Endothelial cell (in vitro differentiated cells): ENCODE measurements at regions not wholly inside any gene's neighbourhood (a gene's known extent, or its start where the extent isn't known, plus 50 kb on each side); places are given as distances from the start of the nearest gene placed in this dataset.

Source experiments
- DNase-seq: peaks from one replicate; pipeline ENCODE4 v3.0.0; 2021; ENCODE audit warnings: low spot score
- H3K27ac Mint-ChIP-seq: one replicate; pipeline ENCODE4 v1.8.0; 2021; ENCODE audit warnings: mixed read lengths, inconsistent platforms; ENCODE audit not compliant: unreplicated experiment
- H3K27me3 Mint-ChIP-seq: one replicate; pipeline ENCODE4 v1.8.0; 2021; ENCODE audit warnings: mild to moderate bottlenecking, moderate library complexity, mixed read lengths, inconsistent platforms; ENCODE audit not compliant: unreplicated experiment
- H3K36me3 Mint-ChIP-seq: one replicate; pipeline ENCODE4 v1.8.0; 2021; ENCODE audit warnings: mild to moderate bottlenecking, low read depth, mixed read lengths, inconsistent platforms; ENCODE audit not compliant: unreplicated experiment
- H3K4me1 Mint-ChIP-seq: one replicate; pipeline ENCODE4 v1.8.0; 2021; ENCODE audit warnings: mild to moderate bottlenecking, mixed read lengths, inconsistent platforms; ENCODE audit not compliant: unreplicated experiment
- H3K4me3 Mint-ChIP-seq: one replicate; pipeline ENCODE4 v1.8.0; 2021; ENCODE audit warnings: mild to moderate bottlenecking, mixed read lengths, inconsistent platforms; ENCODE audit not compliant: unreplicated experiment
- H3K9me3 Mint-ChIP-seq: one replicate; pipeline ENCODE4 v1.8.0; 2021; ENCODE audit warnings: mixed read lengths, inconsistent platforms; ENCODE audit not compliant: unreplicated experiment
- CTCF ChIP-seq: fragments of 200-600 bp; sonication (generic); IDR thresholded peaks from one replicate; pipeline ENCODE4 v1.5.0; 2021; ENCODE audit warnings: antibody characterized with exemption; ENCODE audit not compliant: unreplicated experiment

- H3K9me3 Mint-ChIP-seq, result no peaks in the 10 kb centered on the region
- peaks cover 3% of the 10 kb centered on the region for H3K4me1 Mint-ChIP-seq
- H3K36me3 Mint-ChIP-seq, result no peaks in the 10 kb centered on the region
- H3K4me3 Mint-ChIP-seq, result no peak overlapping the region
- H3K27ac Mint-ChIP-seq, result no peak overlapping the region
- no peak for DNase-seq
- no peaks in the 10 kb centered on the region for H3K27me3 Mint-ChIP-seq
- no peak for TF ChIP-seq CTCF
Measured at GRCh38 chr16:86196687-86197391, 297.9 kb downstream of the IRF8 start.

- TF ChIP-seq CTCF, result no peak
- H3K27me3 Mint-ChIP-seq, result peaks cover 3% of the 10 kb centered on the region
- no peaks in the 10 kb centered on the region for H3K9me3 Mint-ChIP-seq
- H3K4me3 Mint-ChIP-seq, result no peak overlapping the region
- H3K27ac Mint-ChIP-seq, result no peak overlapping the region
- H3K36me3 Mint-ChIP-seq, result no peaks in the 10 kb centered on the region
- no peak for DNase-seq
- H3K4me1 Mint-ChIP-seq, result peaks cover 6% of the 10 kb centered on the region
Measured at GRCh38 chr16:86198206-86199118, 299.5 kb downstream of the IRF8 start.

GRCh38 chr16:86199182-86199581 lies 300.2 kb downstream of the IRF8 start:
- peaks cover 3% of the 10 kb centered on the region for H3K27me3 Mint-ChIP-seq
- H3K27ac Mint-ChIP-seq, result no peak overlapping the region

GRCh38 chr16:86199871-86200695 lies 301.1 kb downstream of the IRF8 start:
- no peak for TF ChIP-seq CTCF
- no peak overlapping the region for H3K27ac Mint-ChIP-seq
- H3K36me3 Mint-ChIP-seq, result no peaks in the 10 kb centered on the region
- H3K9me3 Mint-ChIP-seq, result no peaks in the 10 kb centered on the region
- H3K4me1 Mint-ChIP-seq, result peaks cover 6% of the 10 kb centered on the region
- H3K4me3 Mint-ChIP-seq, result no peak overlapping the region
- peaks cover 6% of the 10 kb centered on the region for H3K27me3 Mint-ChIP-seq
- no peak for DNase-seq

More at GRCh38 chr16:86199182-86199581, 300.2 kb downstream of the IRF8 start:
- TF ChIP-seq CTCF, result no peak
- Mint-ChIP-seq H3K36me3 (no peaks in the 10 kb centered on the region), H3K4me3 (no peak overlapping the region), H3K9me3 (no peaks in the 10 kb centered on the region), H3K4me1 (peaks cover 6% of the 10 kb centered on the region)
- no peak for DNase-seq
